Fibroblast of pulmonary artery (primary cell): ENCODE measurements at regions not wholly inside any gene's neighbourhood (a gene's known extent, or its start where the extent isn't known, plus 50 kb on each side); places are given as distances from the start of the nearest gene placed in this dataset.

ENCODE experiments used
- DNase-seq: peaks from one replicate; pipeline ENCODE4 v3.0.0-alpha.2; 2010; ENCODE audit warnings: low read depth
- H3K4me3 ChIP-seq: replicated peaks from 2 replicates; pipeline ENCODE4 v1.5.1; 2011; ENCODE audit warnings: low read depth, mild to moderate bottlenecking, control low read depth, low read length, moderate library complexity
- TF ChIP-seq, protein P1 (sequence below): IDR thresholded peaks from 2 replicates; pipeline ENCODE4 v1.5.1; 2011; ENCODE audit warnings: mild to moderate bottlenecking, control low read depth, low read length, inconsistent platforms; ENCODE audit errors: missing control alignments

DNA sequence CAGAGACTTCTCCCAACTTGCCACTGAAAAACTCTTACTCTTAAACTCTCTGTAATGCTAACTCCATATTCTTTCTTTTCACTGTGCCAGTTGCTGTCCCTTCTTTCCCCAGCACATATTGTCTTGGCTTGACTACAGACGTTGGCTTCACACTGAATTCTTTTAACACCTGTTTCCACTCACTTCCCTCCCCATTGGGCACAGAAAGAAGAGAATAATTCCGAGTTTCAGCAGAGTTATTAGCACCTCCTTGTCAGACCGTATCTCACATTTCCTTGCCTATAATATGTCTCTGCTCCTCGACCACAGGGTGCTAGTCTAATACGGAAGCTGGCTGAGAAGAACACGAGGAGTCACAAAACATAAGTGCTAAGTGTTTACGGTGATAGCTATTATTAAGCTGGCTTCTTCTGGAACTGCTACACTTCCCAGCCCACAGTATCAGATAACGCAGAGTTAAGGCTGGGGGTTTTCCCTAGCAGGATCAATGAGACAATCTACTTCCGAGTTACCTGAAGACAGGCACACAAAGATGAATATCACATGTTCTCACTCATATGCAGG lies 188.5 kb upstream of the CDH8 start:
- TF ChIP-seq, protein P1, sequence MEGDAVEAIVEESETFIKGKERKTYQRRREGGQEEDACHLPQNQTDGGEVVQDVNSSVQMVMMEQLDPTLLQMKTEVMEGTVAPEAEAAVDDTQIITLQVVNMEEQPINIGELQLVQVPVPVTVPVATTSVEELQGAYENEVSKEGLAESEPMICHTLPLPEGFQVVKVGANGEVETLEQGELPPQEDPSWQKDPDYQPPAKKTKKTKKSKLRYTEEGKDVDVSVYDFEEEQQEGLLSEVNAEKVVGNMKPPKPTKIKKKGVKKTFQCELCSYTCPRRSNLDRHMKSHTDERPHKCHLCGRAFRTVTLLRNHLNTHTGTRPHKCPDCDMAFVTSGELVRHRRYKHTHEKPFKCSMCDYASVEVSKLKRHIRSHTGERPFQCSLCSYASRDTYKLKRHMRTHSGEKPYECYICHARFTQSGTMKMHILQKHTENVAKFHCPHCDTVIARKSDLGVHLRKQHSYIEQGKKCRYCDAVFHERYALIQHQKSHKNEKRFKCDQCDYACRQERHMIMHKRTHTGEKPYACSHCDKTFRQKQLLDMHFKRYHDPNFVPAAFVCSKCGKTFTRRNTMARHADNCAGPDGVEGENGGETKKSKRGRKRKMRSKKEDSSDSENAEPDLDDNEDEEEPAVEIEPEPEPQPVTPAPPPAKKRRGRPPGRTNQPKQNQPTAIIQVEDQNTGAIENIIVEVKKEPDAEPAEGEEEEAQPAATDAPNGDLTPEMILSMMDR = no peak
- DNase-seq = no peak
- no peak overlapping the region for H3K4me3 ChIP-seq

DNA sequence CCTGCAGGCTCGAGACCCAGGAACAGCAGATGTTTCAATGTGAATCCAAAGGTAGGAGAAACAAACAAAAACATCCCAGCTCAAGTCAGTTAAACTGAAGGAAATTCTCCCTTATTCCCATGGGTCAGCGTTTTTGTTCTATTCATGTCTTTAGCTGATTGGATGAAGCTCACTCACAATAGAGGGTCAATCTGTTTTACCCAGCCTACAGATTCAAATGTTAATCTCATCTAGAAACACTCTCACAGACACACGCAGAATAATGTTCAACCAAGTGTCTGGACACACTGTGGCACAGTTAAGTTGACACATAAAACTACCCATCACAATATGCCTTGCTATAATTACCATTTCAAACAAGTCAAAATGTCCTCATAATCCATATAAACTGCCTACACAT lies 180.6 kb upstream of the CDH8 start:
- TF ChIP-seq, protein P1 = no peak
- DNase-seq = no peak
- no peak overlapping the region for H3K4me3 ChIP-seq

DNA sequence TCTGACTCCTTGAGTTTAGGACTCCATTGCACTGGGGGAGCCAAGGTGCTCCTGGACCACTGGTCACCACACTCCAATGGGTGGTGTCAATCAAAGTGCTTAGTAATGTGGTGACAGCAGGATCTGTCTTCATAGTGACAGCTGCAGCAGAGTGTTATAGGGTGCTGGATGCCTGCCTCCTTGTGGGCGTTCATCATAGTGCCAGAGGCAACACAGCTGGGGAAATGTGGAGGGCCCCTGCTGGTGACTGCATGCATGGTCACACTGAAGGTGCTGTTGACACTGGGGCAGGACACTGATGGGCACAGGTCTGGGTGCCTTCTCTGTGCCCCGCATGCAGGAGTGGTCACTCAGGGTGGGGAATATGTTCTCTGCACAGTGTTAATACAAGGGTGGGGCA lies 177.5 kb upstream of the CDH8 start:
- no peak for DNase-seq
- TF ChIP-seq, protein P1 = no peak

DNA sequence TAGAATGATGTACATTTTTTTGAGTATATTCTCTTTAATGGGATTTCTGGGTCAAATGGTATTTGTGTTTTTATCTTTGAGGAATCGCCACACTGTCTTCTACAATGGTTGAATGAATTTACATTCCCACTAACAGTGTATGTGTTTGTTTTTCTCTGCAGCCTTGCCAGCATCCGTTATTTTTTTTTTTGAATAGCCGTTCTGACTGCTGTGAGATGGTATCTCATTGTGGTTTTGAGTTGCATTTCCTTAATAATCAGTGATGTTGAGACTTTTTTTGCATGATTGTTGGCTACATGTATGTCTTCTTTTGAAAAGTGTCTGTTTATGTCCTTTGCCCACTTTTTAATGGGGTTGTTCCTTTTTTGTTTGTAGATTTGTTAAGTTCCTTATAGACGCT lies 172.7 kb upstream of the CDH8 start:
- H3K4me3 ChIP-seq = no peak overlapping the region
- TF ChIP-seq, protein P1 = no peak
- DNase-seq = no peak

More for the DNA sequence above, 177.5 kb upstream of the CDH8 start:
- no peak overlapping the region for H3K4me3 ChIP-seq

DNA sequence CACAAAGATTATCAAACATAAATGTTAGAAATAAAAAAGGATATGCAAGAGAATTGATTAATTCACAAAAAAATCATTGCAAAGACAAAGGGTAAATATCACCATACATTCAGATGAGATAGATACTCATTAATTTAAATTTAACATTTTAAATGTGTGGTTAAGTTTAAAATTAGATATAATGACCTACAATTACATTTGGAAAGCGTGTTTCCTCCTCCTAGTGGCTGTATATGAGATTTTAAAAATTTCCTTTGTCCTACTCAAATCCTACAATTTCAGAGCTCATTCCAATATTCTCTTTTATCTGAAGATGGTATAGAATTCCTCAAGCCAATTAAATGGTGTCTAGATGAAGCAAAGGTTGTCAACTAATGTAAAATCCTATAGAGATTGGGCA lies 169.2 kb upstream of the CDH8 start:
- no peak overlapping the region for H3K4me3 ChIP-seq
- DNase-seq = no peak
- TF ChIP-seq, protein P1 = no peak

DNA sequence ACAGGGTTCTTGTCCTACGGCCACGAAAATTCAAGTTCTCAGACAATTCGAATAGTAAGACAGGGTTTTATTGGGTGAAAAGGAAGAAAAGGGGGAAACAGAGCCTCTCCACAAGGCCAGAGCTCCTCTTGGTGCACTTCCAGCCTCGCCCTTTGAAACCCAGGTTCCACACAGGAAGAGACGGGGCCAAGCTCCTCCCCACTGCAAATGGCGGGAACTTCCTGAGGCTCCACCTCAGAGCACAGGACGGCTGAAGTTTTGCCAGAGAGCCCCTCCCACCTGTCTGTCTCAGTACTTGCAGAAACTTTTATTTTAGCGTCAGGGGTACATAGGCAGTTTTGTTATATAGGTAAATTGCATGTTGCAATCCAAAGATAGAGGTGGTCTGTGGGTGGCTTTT lies 165.7 kb upstream of the CDH8 start:
- H3K4me3 ChIP-seq = no peak overlapping the region
- TF ChIP-seq, protein P1 = no peak

DNA sequence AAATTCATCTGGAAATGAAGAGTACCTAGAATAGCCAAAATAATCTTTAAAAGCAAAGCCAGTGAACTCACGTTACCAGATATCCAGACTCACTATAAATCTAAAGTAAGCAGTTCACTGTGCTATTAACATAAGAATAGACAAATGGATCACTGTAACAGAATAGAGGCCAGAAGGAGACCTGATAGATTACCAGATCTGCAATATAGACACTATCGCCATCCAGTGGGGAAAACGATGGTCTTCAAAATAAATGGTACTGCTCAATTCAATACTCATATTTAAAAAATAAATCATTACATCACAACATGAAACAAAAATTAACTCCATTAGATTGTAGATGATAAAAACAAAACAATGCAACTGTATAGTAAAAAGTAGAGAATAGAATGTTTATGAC lies 158.6 kb upstream of the CDH8 start:
- no peak overlapping the region for H3K4me3 ChIP-seq
- TF ChIP-seq, protein P1 = no peak
- no peak for DNase-seq

More for the DNA sequence above, 165.7 kb upstream of the CDH8 start:
- no peak for DNase-seq
